Posterior vena cava (tissue), 2 donors: ENCODE measurements at regions not wholly inside any gene's neighbourhood (a gene's known extent, or its start where the extent isn't known, plus 50 kb on each side); places are given as distances from the start of the nearest gene placed in this dataset.
"Not testable (repeated sequence)": the region's sequence is repeated elsewhere in the genome, so short reads cannot be mapped to it uniquely, and the experiment has no call there.

ENCODE experiments used
- DNase-seq: peaks from one replicate; pipeline ENCODE4 v3.0.0-alpha.2; 2020; ENCODE audit warnings: low spot score
- intact Hi-C, 2 donors: fragments of 100-400 bp; cut with DNase I; formaldehyde crosslinking; loops; one replicate each; pipeline versions ENCODE4 v1.14.1 to v1.14.2; 2022 to 2023
- donor health status: DM: yes; HTN: yes; CAD: no.
- donor health status: DM: yes; HTN: yes; CAD: no.

DNA sequence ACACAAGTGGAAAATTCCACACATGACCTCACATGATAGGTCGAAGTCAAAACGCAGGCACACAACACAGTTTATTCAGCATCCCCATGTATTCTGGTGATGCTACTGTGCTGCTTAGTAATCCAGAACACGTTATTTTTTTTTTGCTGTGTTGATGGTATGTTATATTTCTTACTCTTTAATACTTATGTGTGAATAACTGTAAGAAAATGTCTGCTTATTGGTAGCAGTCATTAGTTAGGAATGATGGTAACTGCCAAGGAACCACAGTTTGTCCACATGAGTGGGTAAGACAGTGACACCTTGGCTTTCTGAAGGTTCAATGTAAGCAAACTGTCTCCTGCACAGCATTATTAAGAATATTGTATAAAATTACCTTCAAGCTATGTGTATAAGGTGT is 107.7 kb upstream of the DAPK1 start:
- intact Hi-C loops: no loop called here
- no peak for DNase-seq

DNA sequence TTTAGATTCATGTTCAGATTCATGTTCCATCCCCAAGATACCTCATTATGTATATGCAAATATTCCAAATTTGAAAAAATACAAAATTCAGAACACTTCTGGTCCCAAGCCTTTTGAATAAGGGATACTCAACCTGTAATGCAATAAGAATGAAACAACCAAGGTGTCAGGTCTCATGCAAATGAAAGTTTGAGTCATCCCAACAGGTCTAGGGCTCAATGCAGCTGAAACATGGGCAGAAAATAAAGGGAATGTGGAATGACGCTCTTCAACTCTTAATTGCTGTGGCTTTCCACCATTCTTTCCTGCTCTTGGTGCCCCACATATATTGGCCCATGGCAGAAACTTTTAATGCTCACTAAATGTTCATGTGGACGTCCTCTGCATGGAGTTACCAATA is 107.3 kb upstream of the DAPK1 start:
- intact Hi-C loops: no loop called here
- no peak for DNase-seq

GRCh38 chr9:87392086-87392485 is 105.6 kb upstream of the DAPK1 start:
- intact Hi-C loops: no loop called here
- DNase-seq: no peak

GRCh38 chr9:87393706-87394230 is 103.9 kb upstream of the DAPK1 start:
- no peak for DNase-seq
- intact Hi-C loops: no loop called here

DNA sequence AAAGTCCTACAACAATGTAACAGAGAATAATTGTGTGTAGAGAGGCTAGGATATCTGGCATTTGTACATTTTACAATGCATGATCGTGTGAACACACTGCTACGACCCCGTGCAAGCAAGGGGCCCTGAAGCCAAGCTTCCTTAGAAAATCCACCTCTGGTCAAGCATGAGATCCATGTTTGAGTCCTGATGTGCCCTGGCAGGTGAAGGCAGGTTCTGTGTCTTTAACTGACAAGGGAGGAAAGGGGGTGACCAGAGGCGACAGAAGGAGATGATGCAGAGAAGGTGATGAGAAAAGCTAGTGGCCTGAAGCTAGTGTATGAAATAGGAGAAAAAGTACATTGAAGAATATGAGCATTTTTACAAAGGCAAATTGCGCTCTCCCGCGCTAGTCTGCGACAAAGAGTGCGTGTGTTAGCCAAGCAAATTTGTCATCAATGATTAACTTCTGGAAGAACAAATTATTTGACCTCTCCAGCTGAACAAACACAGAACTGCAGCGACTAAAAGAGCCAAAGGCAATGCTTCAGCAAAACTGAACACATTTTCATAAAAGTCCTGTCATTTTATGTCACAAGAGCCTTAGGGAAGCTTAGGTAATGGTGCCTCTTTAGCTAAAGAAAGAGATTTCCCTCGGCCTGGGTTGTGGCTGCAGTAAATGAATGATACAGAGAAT is 101.7 kb upstream of the DAPK1 start:
- no peak for DNase-seq
- intact Hi-C loops: no loop called here

DNA sequence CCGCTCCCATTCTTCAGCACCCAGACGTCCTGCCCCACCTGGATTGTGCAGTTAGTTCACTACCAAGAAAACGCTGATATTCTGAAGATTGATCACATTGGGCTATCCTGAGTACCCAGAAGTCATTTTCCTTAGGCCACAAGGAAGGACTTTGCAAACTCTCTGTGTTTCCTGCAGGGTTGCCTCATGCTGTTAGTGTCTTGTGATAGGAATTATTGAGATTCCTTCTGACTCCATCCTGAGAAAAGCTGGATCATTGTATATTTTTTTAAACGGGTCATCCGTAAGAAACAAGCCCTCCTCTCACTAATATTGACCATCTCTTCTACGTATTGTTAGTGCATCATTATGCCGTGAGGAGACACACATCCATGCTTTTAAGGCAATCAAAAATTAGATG is 96.0 kb upstream of the DAPK1 start:
- intact Hi-C loops: no loop called here
- no peak for DNase-seq

DNA sequence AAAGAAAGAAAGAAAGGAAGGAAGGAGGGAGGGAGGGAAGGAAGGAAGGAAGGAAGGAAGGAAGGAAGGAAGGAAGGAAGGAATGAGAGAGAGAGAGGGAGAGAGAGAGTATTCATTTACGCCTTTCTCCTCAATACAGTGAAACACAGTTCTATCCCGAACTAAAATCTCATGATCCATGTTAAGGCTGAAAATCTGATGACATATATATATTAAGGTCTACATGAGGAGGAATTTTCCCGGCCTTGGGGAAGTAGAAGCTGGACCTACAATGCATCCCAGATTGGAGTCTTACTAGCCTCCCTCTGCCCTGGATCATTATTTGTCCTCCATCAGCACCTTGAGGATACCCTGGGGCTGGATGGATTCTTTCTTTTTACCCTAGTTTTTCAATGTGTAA is 95.1 kb upstream of the DAPK1 start:
- no peak for DNase-seq
- intact Hi-C loops: no loop called here

GRCh38 chr9:87405677-87406542 is 91.8 kb upstream of the DAPK1 start:
- intact Hi-C loops: no loop called here
- no peak for DNase-seq

GRCh38 chr9:87406543-87407166 is 91.0 kb upstream of the DAPK1 start:
- intact Hi-C loops: no loop called here
- DNase-seq: no peak

- intact Hi-C loops, DNase-seq: not testable (repeated sequence)
Observed at GRCh38 chr9:87410047-87411005, 87.3 kb upstream of the DAPK1 start.

- intact Hi-C loops: no loop called here
Observed at GRCh38 chr9:87420884-87421283, 76.8 kb upstream of the DAPK1 start.

GRCh38 chr9:87421734-87422133 is 75.9 kb upstream of the DAPK1 start:
- DNase-seq: no peak
- intact Hi-C loops: no loop called here

More at GRCh38 chr9:87420884-87421283, 76.8 kb upstream of the DAPK1 start:
- DNase-seq: no peak

GRCh38 chr9:87422999-87423398 is 74.7 kb upstream of the DAPK1 start:
- intact Hi-C loops: no loop called here
- DNase-seq: no peak

- DNase-seq, intact Hi-C loops: not testable (repeated sequence)
Observed at GRCh38 chr9:87423885-87424284, 73.8 kb upstream of the DAPK1 start.

DNA sequence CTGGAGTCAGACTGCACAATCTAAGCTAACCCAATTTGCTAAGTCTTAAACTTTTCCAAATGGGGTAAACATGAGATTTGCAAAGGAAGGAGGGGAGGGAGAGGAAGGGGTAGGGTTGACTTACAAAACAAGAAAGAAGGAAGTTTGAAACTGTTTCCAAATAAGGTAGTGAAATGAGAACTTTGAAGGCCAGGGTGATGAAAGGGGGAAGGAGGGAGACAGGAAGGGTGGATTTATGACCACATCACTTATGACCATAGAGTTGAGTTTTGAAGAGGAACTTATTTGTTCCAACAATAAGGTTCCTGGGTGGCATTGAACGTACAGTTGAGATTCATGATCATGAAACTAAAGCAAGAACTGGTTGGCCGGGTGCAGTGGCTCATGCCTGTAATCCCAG is 72.5 kb upstream of the DAPK1 start:
- DNase-seq: no peak
- intact Hi-C loops: no loop called here

- intact Hi-C loops: no loop called here
- no peak for DNase-seq
Observed at GRCh38 chr9:87427851-87428506, 69.7 kb upstream of the DAPK1 start.

- intact Hi-C loops: no loop called here
- DNase-seq: no peak
Observed at GRCh38 chr9:87428659-87429058, 69.0 kb upstream of the DAPK1 start.

GRCh38 chr9:87431837-87432236 is 65.8 kb upstream of the DAPK1 start:
- no peak for DNase-seq
- intact Hi-C loops: no loop called here

GRCh38 chr9:87433853-87434252 is 63.8 kb upstream of the DAPK1 start:
- no peak for DNase-seq
- intact Hi-C loops: no loop called here
